Mucosa of descending colon (tissue), 3 donors: ENCODE measurements at regions not wholly inside any gene's neighbourhood (a gene's known extent, or its start where the extent isn't known, plus 50 kb on each side); places are given as distances from the start of the nearest gene placed in this dataset.

Source experiments
- ATAC-seq: fragments of 200-7000 bp; cut with Tn5 transposase; one replicate; pipeline ENCODE4 v1.9.1; 2020; ENCODE audit warnings: mild to moderate bottlenecking, moderate library complexity
- DNase-seq, 3 donors: peaks; one replicate each; pipeline ENCODE4 v3.0.0-alpha.2; 2020
- H3K36me3 ChIP-seq: fragments of 200-600 bp; one replicate; pipeline ENCODE4 v1.8.0; 2021; ENCODE audit warnings: low read depth, mild to moderate bottlenecking
- H3K4me1 ChIP-seq: fragments of 200-600 bp; one replicate; pipeline ENCODE4 v1.8.0; 2021; ENCODE audit warnings: low read depth, mild to moderate bottlenecking
- H3K4me3 ChIP-seq: fragments of 200-600 bp; one replicate; pipeline ENCODE4 v1.8.0; 2021; ENCODE audit warnings: mild to moderate bottlenecking
- H3K9me3 ChIP-seq: fragments of 200-600 bp; one replicate; pipeline ENCODE4 v1.8.0; 2021; ENCODE audit warnings: mild to moderate bottlenecking
- intact Hi-C, 2 donors: fragments of 100-400 bp; cut with DNase I in 1 of 2; cut with micrococcal nuclease in 1 of 2; formaldehyde crosslinking; loops; one replicate each; pipeline versions ENCODE4 v1.11.0 to v1.11.1; 2022; cut with DNase I, micrococcal nuclease
- TF ChIP-seq, protein P1 (sequence below): fragments of 200-600 bp; IDR thresholded peaks from one replicate; pipeline ENCODE4 v1.8.0; 2022; ENCODE audit warnings: antibody characterized with exemption, mild to moderate bottlenecking
- donor health status: DM: no; HTN: no; CAD: no; lungs with moderate emphysema.
- donor health status: DM: no; HTN: no; CAD: no.
- donor health status: DM: no; HTN: yes; CAD: no.

DNA sequence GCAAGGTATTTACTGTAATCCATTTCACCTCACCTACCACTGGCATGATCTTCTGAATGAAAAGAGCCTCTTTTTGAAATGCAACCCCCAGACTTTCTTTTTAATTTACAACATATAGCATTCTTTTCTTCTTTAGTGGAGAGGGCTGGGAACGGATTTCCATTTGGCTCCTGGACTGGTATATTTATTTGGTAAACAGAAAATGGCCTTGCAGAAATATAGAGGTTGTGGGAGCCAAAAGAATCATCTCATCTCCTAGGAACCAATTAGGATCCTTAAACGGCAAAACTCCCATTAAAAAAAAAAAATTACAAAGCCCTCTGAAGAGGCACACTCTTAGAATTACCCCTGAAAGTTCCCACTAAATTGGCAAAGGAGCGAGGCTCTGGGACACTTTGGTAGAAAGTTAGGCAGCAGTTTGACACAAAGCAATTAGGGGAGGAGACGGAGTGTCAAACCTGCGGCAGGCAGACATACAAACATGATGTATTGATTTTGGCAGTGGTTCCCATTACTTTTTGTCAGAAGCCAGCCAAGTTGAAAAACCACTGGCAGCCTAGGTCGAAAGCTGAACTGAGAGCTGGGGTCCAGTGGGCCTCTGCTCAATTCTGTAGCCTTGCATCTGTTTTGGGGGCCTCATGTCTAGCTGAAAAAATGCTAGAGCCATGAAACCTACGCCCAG is 135.1 kb upstream of the MAGI3 start:
- H3K4me3 ChIP-seq = no peak overlapping the region
- H3K9me3 ChIP-seq = no peaks in the 10 kb centered on the region
- no peaks in the 10 kb centered on the region for H3K36me3 ChIP-seq
- TF ChIP-seq, protein P1, sequence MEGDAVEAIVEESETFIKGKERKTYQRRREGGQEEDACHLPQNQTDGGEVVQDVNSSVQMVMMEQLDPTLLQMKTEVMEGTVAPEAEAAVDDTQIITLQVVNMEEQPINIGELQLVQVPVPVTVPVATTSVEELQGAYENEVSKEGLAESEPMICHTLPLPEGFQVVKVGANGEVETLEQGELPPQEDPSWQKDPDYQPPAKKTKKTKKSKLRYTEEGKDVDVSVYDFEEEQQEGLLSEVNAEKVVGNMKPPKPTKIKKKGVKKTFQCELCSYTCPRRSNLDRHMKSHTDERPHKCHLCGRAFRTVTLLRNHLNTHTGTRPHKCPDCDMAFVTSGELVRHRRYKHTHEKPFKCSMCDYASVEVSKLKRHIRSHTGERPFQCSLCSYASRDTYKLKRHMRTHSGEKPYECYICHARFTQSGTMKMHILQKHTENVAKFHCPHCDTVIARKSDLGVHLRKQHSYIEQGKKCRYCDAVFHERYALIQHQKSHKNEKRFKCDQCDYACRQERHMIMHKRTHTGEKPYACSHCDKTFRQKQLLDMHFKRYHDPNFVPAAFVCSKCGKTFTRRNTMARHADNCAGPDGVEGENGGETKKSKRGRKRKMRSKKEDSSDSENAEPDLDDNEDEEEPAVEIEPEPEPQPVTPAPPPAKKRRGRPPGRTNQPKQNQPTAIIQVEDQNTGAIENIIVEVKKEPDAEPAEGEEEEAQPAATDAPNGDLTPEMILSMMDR = no peak
- ATAC-seq = peak; percentile 50
- no peak for DNase-seq
- intact Hi-C loops = no loop called here
- peaks cover 28% of the 10 kb centered on the region for H3K4me1 ChIP-seq

DNA sequence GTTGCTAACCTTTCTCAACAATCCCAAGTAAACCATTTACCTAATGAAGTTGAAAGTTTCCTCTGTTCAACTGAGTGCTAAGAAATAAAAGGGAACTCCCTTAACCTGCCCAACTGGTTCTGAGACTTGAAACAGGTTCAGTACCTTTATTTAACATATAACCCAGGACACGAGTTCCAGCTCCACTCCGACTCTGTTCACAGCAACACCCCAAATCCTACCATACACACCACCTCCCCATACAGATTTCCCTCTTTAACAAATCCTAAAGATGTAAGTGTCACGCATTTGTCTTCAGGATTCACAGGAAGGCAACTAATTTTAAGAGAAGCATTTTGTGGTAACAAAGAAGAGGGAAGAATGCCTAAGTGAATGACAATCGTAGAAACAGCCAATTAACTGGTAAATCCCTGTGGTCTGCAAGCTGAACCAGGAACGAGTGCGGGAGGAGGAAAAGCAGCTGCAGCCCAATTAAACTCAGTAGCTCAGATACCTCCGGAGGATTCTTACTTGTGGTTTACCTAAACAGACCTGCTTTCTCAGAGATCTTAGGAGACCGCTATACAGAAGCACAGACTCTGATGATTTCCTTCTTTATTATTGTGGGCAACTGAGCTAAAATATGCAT is 134.5 kb upstream of the MAGI3 start:
- Histone ChIP-seq H3K4me1 (peaks cover 28% of the 10 kb centered on the region), H3K4me3 (no peak overlapping the region), H3K36me3 (no peaks in the 10 kb centered on the region), H3K9me3 (no peaks in the 10 kb centered on the region)
- ATAC-seq (peak; percentile 80), DNase-seq (peak in 1 of 3 donors; percentile 84)
- intact Hi-C loops = no loop called here
- TF ChIP-seq, protein P1 = no peak

DNA sequence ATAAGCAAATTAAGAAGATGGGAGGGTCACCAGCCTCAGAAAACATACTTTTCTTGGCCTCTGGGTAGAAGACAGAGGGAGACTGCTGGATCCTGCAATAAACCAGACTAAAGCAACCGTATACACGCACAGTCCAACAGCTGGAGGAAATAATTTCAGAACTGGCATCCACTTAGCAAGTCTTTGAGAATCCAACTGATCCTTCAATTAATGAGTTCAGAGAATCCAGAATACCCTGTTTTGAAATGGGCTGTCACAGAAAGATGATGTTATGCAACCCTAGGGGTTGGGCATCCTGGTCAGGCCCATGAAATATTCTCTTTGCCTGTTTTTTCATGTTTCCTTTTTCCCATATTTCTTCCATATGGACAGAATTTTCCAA is 134.0 kb upstream of the MAGI3 start:
- Histone ChIP-seq H3K9me3 (no peaks in the 10 kb centered on the region), H3K4me1 (peaks cover 28% of the 10 kb centered on the region), H3K36me3 (no peaks in the 10 kb centered on the region), H3K4me3 (no peak overlapping the region)
- DNase-seq (no peak), ATAC-seq (peak; percentile 41)
- intact Hi-C loops = no loop called here
- TF ChIP-seq, protein P1 = no peak

DNA sequence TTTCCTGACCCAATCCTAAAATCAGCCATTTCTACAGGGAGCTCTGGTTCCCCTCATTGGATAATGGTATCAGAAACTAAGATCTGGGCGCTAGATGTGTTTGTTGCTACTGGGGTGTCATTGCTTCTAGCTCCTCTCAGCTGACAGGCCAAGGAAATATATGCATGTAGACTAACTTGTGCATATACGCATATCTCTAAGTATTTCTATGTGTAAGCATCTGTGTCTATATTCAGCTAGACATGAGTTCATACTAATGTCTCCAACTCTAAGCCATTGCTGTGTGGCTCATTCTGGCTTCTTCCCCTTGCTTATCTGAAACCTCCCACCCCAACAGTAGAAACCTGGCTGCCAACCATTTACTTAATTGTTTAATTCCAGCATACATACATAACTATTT is 130.3 kb upstream of the MAGI3 start:
- ATAC-seq (no peak), DNase-seq (no peak)
- no peak overlapping the region for H3K4me3 ChIP-seq
- no peaks in the 10 kb centered on the region for H3K36me3 ChIP-seq
- no peaks in the 10 kb centered on the region for H3K9me3 ChIP-seq
- intact Hi-C loops = no loop called here
- TF ChIP-seq, protein P1 = no peak
- peaks cover 9% of the 10 kb centered on the region for H3K4me1 ChIP-seq

DNA sequence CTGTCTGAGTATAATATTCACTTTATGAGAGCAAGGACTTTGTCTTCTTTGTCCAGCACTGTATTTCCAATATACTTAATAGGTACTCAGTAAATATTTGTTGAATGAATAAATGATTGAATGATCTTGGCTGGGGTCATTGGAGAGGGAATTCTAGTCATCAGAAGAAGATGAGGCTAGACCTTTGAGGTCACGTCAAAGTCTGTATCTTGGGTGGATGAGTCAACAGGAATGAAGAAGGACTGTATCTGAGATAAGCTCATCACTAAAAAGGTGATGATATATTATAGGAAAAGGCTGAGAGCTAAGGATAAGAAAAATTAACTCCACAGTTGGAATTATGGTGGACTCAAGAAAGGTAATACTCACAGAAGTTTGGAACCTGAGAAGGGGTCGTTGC is 125.1 kb upstream of the MAGI3 start:
- TF ChIP-seq, protein P1 = no peak
- intact Hi-C loops = no loop called here
- Histone ChIP-seq H3K4me3 (no peak overlapping the region), H3K9me3 (no peaks in the 10 kb centered on the region), H3K36me3 (no peaks in the 10 kb centered on the region), H3K4me1 (no peaks in the 10 kb centered on the region)
- no peak for ATAC-seq
- DNase-seq = no peak
